WTC11 (cell line): ENCODE measurements at regions not wholly inside any gene's neighbourhood (a gene's known extent, or its start where the extent isn't known, plus 50 kb on each side); places are given as distances from the start of the nearest gene placed in this dataset.

Experiments used
- ATAC-seq: fragments of 200-7000 bp; cut with Tn5 transposase; 2 replicates; pipeline ENCODE4 v1.10.0; 2021; ENCODE audit warnings: mild to moderate bottlenecking, moderate library complexity
- CTCF ChIA-PET: fragments of 300-600 bp; sonication (Branson Sonifier 250); formaldehyde crosslinking; loops from one replicate; lab custom pipeline; 2021; ENCODE audit warnings: antibody characterized with exemption; lab: Charles Lee
- POLR2A ChIA-PET: fragments of 350-600 bp; sonication (Branson Sonifier 250); formaldehyde crosslinking; loops from one replicate; lab custom pipeline; 2021; ENCODE audit warnings: antibody characterized with exemption; lab: Charles Lee
- DNase-seq: peaks from one replicate; pipeline ENCODE4 v3.0.0; 2021; ENCODE audit warnings: low spot score
- H3K27ac Mint-ChIP-seq: 2 replicates; pipeline ENCODE4 v1.8.0; 2021; ENCODE audit warnings: mixed read lengths
- H3K27me3 Mint-ChIP-seq: 2 replicates; pipeline ENCODE4 v1.8.0; 2021; ENCODE audit warnings: low read depth, mild to moderate bottlenecking, moderate library complexity, mixed read lengths
- H3K36me3 Mint-ChIP-seq: 2 replicates; pipeline ENCODE4 v1.8.0; 2021; ENCODE audit warnings: mixed read lengths
- H3K4me1 Mint-ChIP-seq: 2 replicates; pipeline ENCODE4 v1.8.0; 2022; ENCODE audit warnings: mixed read lengths
- H3K4me3 Mint-ChIP-seq: 2 replicates; pipeline ENCODE4 v1.8.0; 2021; ENCODE audit warnings: mild to moderate bottlenecking, moderate library complexity, mixed read lengths
- H3K9me3 Mint-ChIP-seq: 2 replicates; pipeline ENCODE4 v1.8.0; 2021; ENCODE audit warnings: mixed read lengths
- AFF4 ChIP-seq: sonication (generic); formaldehyde crosslinking; IDR thresholded peaks from 2 replicates; pipeline ENCODE4 v1.8.1; 2023; ENCODE audit warnings: mild to moderate bottlenecking, missing genetic modification reagents, borderline replicate concordance
- ATF1 ChIP-seq: sonication (generic); formaldehyde crosslinking; IDR thresholded peaks from 2 replicates; pipeline ENCODE4 v1.8.1; 2023; ENCODE audit warnings: mild to moderate bottlenecking, moderate library complexity, missing genetic modification reagents
- ATF6 ChIP-seq: sonication (generic); formaldehyde crosslinking; IDR thresholded peaks from 2 replicates; pipeline ENCODE4 v1.8.1; 2023; ENCODE audit warnings: mild to moderate bottlenecking, missing genetic modification reagents
- E2F1 ChIP-seq: sonication (generic); formaldehyde crosslinking; IDR thresholded peaks from 2 replicates; pipeline ENCODE4 v1.8.0; 2022; ENCODE audit warnings: mild to moderate bottlenecking, missing genetic modification reagents
- E2F4 ChIP-seq: sonication (generic); formaldehyde crosslinking; IDR thresholded peaks from 2 replicates; pipeline ENCODE4 v1.8.1; 2022; ENCODE audit warnings: low read depth, mild to moderate bottlenecking, moderate library complexity, missing genetic modification reagents, borderline replicate concordance
- ETV6 ChIP-seq: sonication (generic); formaldehyde crosslinking; IDR thresholded peaks from 2 replicates; pipeline ENCODE4 v1.8.1; 2022; ENCODE audit warnings: mild to moderate bottlenecking, missing genetic modification reagents
- FOXJ3 ChIP-seq: sonication (generic); formaldehyde crosslinking; IDR thresholded peaks from 2 replicates; pipeline ENCODE4 v1.9.0; 2021; ENCODE audit warnings: missing genetic modification reagents, mild to moderate bottlenecking, borderline replicate concordance
- FOXK1 ChIP-seq: sonication (generic); formaldehyde crosslinking; IDR thresholded peaks from 2 replicates; pipeline ENCODE4 v1.8.0; 2022; ENCODE audit warnings: mild to moderate bottlenecking, moderate library complexity, missing genetic modification reagents
- HMGA2 ChIP-seq: fragments of 250-450 bp; sonication (Bioruptor Pico); IDR thresholded peaks from 2 replicates; pipeline ENCODE4 v1.4.0; 2021; ENCODE audit warnings: mild to moderate bottlenecking, moderate library complexity
- HMGXB4 ChIP-seq: sonication (generic); formaldehyde crosslinking; IDR thresholded peaks from 2 replicates; pipeline ENCODE4 v1.8.1; 2023; ENCODE audit warnings: mild to moderate bottlenecking, moderate library complexity, missing genetic modification reagents
- IRF2 ChIP-seq: sonication (generic); formaldehyde crosslinking; IDR thresholded peaks from 2 replicates; pipeline ENCODE4 v1.8.0; 2022; ENCODE audit warnings: low read depth, missing genetic modification reagents, borderline replicate concordance
- JUN ChIP-seq: sonication (generic); formaldehyde crosslinking; IDR thresholded peaks from 2 replicates; pipeline ENCODE4 v1.8.0; 2023; ENCODE audit warnings: mild to moderate bottlenecking, missing genetic modification reagents
- MAX ChIP-seq: sonication (generic); formaldehyde crosslinking; IDR thresholded peaks from 2 replicates; pipeline ENCODE4 v1.8.0; 2022; ENCODE audit warnings: mild to moderate bottlenecking, missing genetic modification reagents
- SOX15 ChIP-seq: fragments of 250-450 bp; sonication (Bioruptor Pico); IDR thresholded peaks from 2 replicates; pipeline ENCODE4 v1.9.0; 2021; ENCODE audit warnings: mild to moderate bottlenecking
- SP1 ChIP-seq: sonication (generic); formaldehyde crosslinking; conservative IDR thresholded peaks from 2 replicates; pipeline ENCODE4 v1.8.1; 2022; ENCODE audit warnings: missing genetic modification reagents
- TP53 ChIP-seq: sonication (generic); formaldehyde crosslinking; IDR thresholded peaks from 2 replicates; pipeline ENCODE4 v1.8.1; 2023; ENCODE audit warnings: mild to moderate bottlenecking, missing genetic modification reagents
- USF2 ChIP-seq: sonication (generic); formaldehyde crosslinking; IDR thresholded peaks from 2 replicates; pipeline ENCODE4 v1.8.1; 2023; ENCODE audit warnings: mild to moderate bottlenecking, missing genetic modification reagents, moderate library complexity
- ZBTB21 ChIP-seq: sonication (generic); formaldehyde crosslinking; IDR thresholded peaks from 2 replicates; pipeline ENCODE4 v1.8.1; 2023; ENCODE audit warnings: mild to moderate bottlenecking, missing genetic modification reagents, borderline replicate concordance
- ZNF416 ChIP-seq: fragments of 250-450 bp; sonication (Bioruptor Pico); IDR thresholded peaks from 2 replicates; pipeline ENCODE4 v1.9.0; 2021; ENCODE audit warnings: mild to moderate bottlenecking, inconsistent platforms

- DNase-seq (peak; percentile 19), ATAC-seq (peak; percentile 90)
- POLR2A ChIA-PET: no interaction called here
- H3K36me3 Mint-ChIP-seq: peaks cover 2% of the 10 kb centered on the region
- CTCF ChIA-PET: no interaction called here
- no peak overlapping the region for H3K27ac Mint-ChIP-seq
- TF ChIP-seq ZNF416 (CRISPR knock-in tag) (no peak), HMGA2 (no peak), E2F4 (CRISPR knock-in tag) (no peak), IRF2 (CRISPR knock-in tag) (no peak), AFF4 (CRISPR knock-in tag) (no peak), JUN (no peak), MAX (CRISPR knock-in tag) (no peak), SP1 (CRISPR knock-in tag) (no peak), ZBTB21 (CRISPR knock-in tag) (no peak), SOX15 (CRISPR knock-in tag) (no peak), TP53 (no peak), FOXJ3 (CRISPR knock-in tag) (no peak), ATF6 (CRISPR knock-in tag) (no peak), HMGXB4 (CRISPR knock-in tag) (no peak), ETV6 (CRISPR knock-in tag) (no peak), USF2 (CRISPR knock-in tag) (no peak), E2F1 (CRISPR knock-in tag) (no peak), ATF1 (no peak), FOXK1 (CRISPR knock-in tag) (no peak)
- H3K4me3 Mint-ChIP-seq: no peak overlapping the region
- H3K27me3 Mint-ChIP-seq: no peaks in the 10 kb centered on the region; the same call in 1 of the 2 replicates
- peaks cover 17% of the 10 kb centered on the region for H3K4me1 Mint-ChIP-seq
- peaks cover 17% of the 10 kb centered on the region for H3K9me3 Mint-ChIP-seq
Observed at GRCh38 chr14:40859055-40859454, 747.6 kb upstream of the LRFN5 start.
